GM21423 (cell line): ENCODE measurements at regions not wholly inside any gene's neighbourhood (a gene's known extent, or its start where the extent isn't known, plus 50 kb on each side); places are given as distances from the start of the nearest gene placed in this dataset.

ENCODE experiments used
- ATAC-seq: cut with Tn5 transposase; IDR thresholded peaks from one replicate; pipeline ENCODE4 v1.9.1; 2021; ENCODE audit warnings: mild to moderate bottlenecking, moderate library complexity; ENCODE audit not compliant: unreplicated experiment

DNA sequence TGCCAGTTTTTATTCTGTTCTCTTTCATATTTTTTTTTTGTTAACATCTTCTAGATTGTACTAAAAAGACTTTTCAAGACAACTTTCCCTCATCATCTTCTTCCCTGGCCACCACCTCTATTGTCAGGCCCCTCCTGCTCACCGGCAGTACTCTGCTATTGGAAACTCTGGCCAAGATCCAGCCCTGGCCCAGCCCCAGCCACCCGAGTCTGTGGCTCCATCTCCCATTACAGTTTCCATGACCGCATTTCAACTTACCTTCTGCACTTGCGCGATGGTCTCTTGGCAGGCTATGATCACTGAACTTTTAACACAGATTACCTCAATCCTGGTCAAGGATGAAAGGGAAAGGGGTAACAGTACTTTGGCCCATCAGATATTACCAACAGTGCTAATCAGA is 137.7 kb upstream of the POM121L12 start:
- ATAC-seq = no peak

DNA sequence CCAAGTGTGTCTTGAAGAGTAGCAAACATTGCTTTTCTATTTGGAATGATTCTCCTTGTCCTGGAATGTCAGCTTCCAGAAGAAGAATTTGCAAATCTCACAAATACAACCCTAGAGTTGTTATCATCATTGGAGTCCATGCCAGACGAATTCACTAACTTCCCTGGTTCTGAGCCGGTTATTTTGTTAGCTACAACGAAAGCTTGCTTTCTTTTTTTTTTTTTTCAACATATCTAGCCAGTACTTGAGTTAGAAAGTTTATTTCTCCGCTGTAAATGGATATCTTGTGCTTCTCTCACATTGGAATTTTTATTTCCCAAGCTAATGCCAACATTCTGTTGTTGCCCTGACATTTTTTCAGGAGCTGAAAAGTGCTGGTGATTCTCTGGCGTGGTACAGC is 138.1 kb upstream of the POM121L12 start:
- no peak for ATAC-seq

DNA sequence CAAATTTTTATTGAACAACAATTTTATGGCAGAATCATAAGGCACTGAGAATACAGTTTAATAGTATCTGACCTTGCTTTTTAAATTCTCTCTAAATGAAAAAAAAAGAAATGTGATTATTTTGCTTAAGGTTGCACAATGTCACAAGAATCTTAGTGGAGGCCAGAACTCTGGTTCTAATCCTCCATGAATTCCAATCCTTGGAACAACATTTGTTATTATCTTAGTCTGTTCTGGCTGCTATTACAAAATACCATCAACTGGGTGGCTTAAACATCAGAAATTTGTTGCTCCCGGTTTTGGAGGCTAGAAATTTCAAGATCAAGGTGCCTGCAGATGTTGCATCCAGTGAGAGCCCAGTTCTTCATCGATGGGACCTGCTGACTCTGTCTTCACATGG is 158.2 kb upstream of the POM121L12 start:
- no peak for ATAC-seq

DNA sequence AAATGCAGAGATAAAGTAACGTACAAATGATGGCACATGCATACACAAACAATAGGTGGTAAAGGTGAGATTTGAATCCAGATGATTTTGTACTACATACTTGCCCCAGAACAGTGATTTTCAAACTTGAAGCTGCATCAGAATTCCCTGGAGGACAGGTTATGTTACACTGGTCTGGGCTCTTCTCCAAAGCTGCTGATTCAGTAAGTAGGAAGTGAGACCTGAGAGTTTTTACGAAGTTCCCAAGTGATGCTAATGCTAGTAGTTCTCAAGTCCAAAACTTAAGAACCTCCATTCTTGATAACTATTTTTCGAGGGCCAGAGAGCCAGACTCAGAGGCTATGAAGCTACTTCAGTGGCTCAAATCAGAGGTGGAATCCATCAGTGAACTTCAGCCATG is 159.0 kb upstream of the POM121L12 start:
- no peak for ATAC-seq

DNA sequence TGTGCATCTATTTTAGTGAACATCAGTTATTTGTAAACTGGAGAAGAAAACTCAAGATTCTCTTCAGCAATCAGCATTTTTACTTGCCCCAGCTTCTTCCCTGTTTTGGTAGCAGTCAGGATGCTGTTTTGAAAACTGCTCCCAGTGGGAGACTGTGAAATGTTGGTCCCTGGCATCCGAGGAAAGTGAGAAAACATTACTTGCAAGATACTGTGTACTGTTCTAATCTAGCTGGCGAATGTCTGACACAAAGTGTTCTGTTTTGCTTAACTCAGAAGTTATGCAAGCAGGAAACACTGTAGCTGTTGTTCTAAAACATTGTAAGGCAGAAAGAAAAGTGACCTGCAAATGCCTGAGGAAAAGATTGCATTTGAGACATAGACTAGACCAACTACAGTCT is 171.8 kb upstream of the POM121L12 start:
- ATAC-seq = no peak

DNA sequence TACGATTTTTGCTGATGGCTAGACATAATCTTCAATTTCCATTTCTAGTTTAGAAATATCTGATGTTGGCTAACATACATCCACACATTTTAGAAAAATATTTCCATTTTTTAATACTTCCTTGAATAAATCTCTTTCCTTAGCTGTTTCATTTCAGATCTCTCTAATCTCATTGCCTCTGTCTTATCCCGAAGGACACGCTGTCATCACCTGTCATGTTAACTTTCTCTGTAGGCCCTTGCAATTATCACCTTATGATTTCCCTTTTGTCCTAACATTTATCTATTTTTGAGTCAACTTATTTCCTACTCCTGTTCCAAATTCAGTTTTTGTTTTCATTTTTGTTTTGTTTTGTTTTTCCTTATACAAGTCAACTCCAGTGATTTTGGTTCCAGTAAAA is 173.1 kb upstream of the POM121L12 start:
- ATAC-seq = no peak

DNA sequence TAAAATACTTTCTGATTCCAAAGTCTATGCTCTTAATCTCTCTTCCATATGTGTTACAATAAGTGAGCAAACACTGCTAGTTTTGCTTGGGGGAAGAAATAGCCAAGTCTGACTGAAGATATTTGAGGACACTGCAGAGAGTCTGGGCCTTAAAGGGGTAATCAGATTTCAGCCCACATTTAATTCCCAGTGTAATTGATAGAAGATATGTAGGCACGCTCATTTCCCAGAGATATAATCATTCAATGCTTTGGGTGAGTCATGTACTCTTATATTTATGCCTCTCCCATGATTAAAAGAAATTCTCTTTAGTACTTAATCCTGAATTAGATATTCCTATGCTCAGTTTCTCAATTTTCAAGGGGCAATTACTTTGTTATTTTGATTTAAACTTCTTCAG is 178.1 kb upstream of the POM121L12 start:
- no peak for ATAC-seq

DNA sequence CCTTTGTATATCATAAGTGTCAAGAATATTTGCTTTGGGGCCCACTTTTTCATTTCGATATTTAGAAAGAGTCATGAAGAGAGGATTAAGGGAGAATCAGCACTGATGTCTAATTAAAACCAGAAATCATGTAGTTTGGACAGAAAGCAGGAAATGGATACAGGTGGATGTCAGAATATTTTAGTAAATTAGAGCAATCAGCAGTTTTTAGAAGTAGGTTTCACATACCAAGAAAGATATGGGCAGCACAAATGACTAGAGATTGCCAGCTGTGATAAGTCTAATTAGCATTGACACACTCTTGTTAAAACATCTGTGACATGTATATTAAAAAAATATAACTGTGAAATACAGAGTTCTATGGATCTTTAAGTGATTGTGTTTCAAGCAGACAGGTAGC is 180.8 kb upstream of the POM121L12 start:
- ATAC-seq = no peak

DNA sequence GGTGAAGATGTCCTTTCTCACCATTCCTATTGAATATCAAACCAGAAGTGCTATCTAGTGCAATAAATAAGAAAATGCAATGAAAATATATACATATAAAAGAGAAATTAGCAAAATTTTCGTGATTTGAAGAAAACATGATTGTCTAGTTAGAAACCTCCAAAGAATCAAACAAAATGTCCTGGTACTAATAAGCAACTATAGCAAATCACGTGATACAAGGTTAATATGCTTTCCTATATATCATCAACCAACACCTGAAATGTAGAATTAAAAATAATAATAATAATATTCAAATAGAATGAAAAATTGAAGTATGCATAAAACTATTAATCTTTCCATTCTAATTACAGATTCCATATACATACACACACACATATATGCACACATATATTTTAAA is 183.9 kb upstream of the POM121L12 start:
- no peak for ATAC-seq

DNA sequence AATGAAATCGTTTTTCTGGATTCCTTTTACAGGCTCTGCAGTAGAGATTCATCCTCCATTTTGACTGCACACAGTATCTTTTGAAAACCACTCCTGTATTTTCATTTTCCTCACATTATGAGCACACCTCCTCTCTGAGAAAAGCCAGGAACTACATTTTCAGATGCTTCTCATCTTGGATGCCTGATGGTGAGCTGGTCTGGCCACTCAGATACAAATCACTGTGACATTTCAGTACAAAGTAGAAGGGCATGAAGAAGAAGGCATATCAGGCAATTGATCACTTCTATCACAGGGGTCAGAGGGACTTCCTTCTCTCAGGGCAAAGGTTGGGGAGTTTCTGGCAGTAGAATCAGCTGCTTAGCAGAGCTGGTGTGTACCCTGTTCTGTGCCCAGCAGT is 192.0 kb upstream of the POM121L12 start:
- no peak for ATAC-seq

DNA sequence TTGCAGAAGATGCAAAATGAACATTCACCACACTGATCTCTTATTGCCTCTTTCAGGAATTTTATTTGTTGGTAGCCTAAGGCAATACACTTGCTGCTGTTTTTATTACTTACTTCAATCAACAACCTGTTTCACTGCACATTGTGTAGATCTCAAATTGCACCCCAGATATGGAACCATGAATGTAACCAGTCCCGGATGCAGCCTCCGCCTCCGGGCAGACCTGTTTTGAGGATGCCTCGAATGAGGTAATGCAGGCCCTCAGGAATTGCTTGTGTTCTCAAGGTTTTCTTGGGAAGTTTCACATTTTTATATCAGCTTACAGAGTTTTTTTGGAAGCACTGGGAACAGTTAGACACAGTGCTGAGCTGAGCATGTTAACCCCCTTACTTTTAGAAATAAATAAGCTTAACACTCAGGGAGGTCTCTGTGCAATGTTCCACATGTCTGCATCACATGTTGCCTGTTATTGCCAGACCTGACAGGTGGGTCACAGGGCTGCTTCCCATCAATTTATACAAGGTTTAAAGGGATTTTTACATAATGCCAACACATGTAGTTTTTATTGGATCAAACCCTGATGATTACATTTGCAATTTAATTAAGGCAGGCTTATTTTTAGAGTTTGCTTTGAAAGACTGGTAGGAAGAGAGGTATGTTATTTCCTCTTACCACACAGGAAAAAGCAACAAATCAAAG is 193.1 kb upstream of the POM121L12 start:
- no peak for ATAC-seq

DNA sequence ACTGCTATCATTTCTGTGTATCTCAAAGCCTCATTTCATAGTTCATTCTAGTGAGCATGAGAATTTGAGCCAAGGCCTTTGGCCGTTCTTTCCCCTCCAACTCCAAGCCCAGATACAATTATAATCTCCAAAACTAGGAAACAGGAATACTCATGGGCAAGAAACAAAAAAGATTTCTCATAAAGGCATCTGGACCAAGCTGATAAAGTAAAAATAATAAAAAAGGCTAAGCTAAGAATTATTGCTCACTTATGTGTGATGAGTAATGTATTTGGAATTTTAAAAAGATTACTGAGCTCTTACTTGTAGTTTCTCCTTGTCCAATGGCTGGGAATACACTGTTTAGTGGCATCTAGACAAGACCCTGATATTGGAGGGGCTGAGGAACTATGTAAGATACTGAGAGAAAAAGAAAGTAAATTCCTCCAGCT is 196.4 kb upstream of the POM121L12 start:
- no peak for ATAC-seq

DNA sequence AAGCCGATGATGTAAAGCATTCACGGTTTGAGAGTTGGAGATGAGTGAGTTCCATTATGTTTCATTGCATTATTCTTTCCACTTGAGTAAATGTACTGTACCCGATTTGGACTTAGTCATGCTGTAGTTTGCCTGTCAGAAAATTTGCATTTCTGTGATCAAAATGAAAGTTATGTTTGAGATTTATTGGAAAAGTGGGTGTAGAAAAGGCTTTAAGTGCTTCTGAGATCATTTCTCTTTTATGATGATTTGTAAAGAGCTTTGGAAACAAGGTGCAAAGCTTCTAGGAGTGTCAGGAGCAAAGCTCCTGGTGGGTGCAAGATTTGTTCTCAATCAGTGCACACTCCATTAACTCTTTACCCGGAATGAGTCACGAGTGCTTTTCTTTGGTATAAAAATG is 204.1 kb upstream of the POM121L12 start:
- ATAC-seq = no peak

DNA sequence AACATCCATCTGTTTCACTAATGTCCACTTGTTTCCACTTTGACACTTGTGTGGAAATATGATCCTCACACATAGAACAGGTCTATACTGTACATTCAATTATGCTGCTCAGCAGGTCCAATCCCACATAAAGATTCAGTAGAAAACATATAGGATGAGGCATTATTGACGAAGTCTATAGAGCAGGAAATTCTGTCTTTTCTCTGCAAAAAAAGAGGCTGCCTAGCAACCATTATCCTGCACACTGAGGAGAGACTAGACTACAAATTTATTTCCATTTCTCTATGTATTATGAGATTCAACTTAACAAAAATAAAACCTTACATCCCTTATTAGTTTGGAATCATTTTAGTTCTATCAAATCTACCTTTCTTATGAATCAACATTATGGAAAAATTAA is 204.6 kb upstream of the POM121L12 start:
- ATAC-seq = no peak

DNA sequence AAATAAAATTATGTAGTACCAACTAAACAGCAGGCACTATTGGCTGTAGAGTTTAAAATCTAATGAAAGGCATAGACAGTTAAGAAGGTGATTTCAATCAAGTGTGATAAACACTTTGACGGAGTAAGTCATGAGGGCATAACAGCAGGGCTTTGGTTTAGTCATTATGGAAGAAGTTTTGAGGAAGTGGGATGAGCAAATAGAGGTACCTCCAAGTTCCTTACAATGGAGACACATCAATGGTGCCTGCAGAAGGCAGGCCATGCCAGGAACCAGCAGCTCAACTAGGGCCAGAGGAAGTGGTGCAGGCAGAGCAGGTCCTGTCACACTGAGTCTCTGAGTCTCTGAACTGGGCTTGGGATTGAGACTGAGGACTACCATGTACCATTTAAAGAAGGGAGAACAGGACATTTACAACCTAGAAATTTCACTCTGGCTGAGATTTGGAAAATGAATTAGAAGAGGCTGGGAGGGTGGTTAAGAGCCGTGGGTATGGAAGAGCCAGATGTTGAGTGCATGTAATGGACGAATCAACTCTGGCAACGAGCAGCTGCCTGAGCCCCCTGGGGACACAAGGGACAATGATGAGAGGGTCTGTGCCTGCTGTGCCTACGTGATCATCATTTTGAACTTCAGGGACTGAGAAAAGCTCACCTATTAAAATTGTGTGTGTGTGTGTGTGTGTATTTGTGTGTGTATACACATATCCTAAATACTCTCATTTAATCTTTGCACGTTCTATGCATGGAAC is 208.7 kb upstream of the POM121L12 start:
- no peak for ATAC-seq

DNA sequence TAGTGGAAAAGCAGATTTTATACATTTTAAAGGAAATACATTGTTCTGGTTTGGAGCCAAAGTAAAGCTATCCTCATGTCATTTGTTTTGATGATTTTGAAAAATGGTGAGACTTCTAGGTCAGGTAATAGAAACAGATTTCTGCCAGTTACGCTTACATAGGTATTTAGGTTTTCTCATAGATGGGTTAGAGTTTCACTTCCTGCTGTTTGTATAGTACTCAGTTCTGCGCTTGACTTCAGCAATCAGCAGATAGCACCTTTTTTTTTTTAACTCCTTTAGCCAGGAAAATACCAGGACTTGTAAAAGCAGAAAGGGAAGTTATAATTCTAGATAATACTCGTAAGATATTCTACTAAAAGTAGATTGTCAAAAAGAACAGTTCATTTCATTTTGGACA is 209.8 kb upstream of the POM121L12 start:
- ATAC-seq = no peak

DNA sequence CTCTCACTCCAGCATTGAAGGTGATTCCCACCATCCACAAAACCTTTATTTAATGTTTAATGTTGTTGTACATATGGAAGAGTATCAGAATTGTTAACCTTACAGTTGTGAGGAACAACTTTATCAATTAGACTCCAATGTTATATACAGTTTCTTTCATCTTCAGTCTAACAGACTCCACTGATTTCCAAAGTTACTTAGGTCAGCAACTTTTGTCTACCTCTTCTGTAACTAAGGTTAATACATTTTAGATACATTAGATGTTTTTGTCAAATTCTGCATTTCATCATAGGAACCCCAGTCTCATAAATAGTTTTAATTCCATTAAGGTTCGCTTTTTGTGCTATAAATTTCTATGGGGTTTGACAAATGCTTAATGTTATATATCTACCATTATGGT is 223.9 kb upstream of the POM121L12 start:
- no peak for ATAC-seq

DNA sequence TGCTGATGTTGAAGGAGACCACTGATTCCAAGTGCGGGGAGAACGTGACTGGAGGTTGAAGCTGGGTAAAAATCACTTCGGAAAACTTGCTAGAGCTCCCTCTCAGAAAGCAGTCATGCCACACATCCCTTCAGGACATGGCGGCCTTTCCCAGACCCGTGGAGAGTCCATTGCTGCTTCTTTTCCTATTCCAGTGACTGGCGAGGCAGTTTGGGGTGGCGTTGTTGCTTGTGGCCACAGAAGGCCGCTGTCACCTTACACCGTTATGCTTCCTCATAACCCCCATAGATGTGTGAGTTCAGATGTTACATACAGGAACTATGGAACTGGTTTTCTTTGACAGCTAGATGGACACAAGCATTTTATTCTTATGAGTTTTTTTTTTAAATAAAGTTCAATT is 235.6 kb upstream of the POM121L12 start:
- ATAC-seq = no peak

DNA sequence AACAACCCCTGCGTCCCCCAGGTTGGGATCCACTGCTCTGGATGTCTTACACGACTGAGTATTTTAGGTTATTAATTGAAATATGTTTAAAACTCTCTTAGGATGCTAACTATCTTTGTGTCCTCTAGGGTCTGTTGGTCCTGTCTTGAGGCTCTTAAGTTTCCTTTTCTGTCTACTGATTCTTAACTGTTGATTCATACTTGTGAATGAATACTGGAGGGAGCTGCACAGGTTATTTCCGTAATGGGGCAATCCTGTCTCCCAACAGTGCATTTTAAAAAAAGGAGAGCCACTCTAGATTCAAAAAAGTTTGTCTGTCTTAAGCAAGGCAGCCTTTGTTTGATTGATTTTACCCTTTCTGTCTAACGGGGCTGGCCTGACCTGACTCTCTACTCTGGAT is 237.6 kb upstream of the POM121L12 start:
- ATAC-seq = no peak

DNA sequence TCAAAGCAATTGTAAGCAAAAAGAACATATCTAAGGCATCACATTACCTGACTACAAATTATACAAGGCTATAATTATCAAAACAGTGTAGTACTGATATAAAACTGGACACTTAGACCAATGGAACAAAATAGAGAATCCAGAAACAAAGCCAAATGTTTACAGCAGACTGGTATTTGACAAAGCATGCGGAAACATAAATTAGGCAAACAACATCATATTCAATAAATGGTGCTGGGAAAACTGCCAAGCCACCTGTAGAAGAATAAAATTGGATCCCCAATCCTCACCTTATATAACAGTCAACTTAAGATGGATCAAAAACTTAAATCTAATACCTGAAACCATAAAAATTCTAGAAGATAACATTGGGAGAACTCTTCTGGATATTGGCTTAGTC is 240.8 kb upstream of the POM121L12 start:
- no peak for ATAC-seq

DNA sequence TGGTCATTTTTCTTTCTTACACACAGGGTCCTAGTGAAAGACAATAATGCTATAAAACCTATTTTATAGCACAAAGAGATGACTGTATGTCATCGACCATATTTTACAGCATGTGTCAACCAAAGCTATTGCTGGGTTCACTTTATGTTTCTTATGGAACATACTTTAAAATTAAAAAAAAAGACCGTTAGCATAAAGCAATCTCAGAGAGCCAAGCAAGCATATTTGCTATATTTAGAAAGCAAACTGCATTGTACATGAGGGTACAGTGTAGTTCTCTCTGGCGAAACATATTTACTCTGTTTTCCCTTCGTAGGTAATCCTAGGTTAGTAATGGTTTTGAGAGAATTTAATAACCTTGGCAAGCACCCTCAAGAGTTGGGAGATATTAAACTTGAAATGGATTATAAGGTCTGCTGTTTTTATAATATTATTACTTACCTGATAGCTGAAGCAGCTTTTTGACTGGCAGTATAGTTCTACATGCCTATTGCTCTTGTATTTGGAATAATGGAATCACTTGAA is 244.2 kb upstream of the POM121L12 start:
- ATAC-seq = no peak

DNA sequence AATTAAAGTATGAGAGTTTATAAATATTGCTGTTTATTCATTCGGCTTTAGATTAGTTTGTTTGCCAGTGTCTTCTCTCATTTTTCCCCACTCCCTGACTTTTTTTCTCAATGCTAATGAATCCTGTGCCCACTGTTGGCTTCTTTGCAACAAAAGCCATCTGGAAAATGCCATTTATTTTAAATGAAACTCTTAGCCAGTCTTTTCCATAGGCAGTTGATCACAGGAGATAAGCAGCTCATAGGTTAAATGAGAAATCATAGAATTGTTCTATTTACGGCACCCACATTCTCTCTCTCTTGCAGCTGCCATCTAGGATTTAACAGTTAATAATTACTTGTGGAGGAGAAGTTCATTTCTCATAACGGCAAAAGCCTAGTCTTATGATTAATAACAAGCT is 249.3 kb upstream of the POM121L12 start:
- ATAC-seq = no peak
